DND-41 (cell line): ENCODE measurements at regions not wholly inside any gene's neighbourhood (a gene's known extent, or its start where the extent isn't known, plus 50 kb on each side); places are given as distances from the start of the nearest gene placed in this dataset.

Experiments used
- ATAC-seq: fragments of 200-7000 bp; cut with Tn5 transposase; 3 replicates; pipeline ENCODE4 v1.9.1; 2021; ENCODE audit warnings: low read depth; ENCODE audit not compliant: insufficient read depth
- DNase-seq: peaks from one replicate; pipeline ENCODE4 v3.0.0-alpha.2; 2020
- H2AFZ ChIP-seq: 2 replicates; pipeline ENCODE4 v1.6.0; 2012; ENCODE audit warnings: low read depth, low read length
- H3K27ac ChIP-seq: 2 replicates; pipeline ENCODE4 v1.5.1; 2012; ENCODE audit warnings: low read length, inconsistent platforms
- H3K27me3 ChIP-seq: fragments of 200-600 bp; sonication (generic); 2 replicates; pipeline ENCODE4 v1.6.0; 2012; ENCODE audit warnings: low read length, mild to moderate bottlenecking, inconsistent platforms; ENCODE audit not compliant: insufficient read depth, poor library complexity
- H3K36me3 ChIP-seq: 2 replicates; pipeline ENCODE4 v1.5.1; 2012; ENCODE audit warnings: low read length, inconsistent platforms; ENCODE audit not compliant: insufficient read depth
- H3K4me1 ChIP-seq: 2 replicates; pipeline ENCODE4 v1.5.1; 2012; ENCODE audit warnings: mild to moderate bottlenecking, low read length; ENCODE audit not compliant: insufficient read depth
- H3K4me2 ChIP-seq: 2 replicates; pipeline ENCODE4 v1.6.0; 2012; ENCODE audit warnings: mild to moderate bottlenecking, moderate library complexity, low read length, inconsistent platforms; ENCODE audit not compliant: insufficient read depth
- H3K4me3 ChIP-seq, 2 experiments: fragments of 200-600 bp in 1 of 2; shearing (Covaris generic) in 1 of 2; 2 replicates each; pipeline ENCODE4 v1.5.1; 2012 to 2016; ENCODE audit warnings: inconsistent platforms in 2 of 2, low read length in 2 of 2, mild to moderate bottlenecking in 2 of 2, low read depth in 1 of 2, moderate library complexity in 1 of 2
- H3K79me2 ChIP-seq: 2 replicates; pipeline ENCODE4 v1.6.0; 2012; ENCODE audit warnings: low read length, inconsistent platforms; ENCODE audit not compliant: insufficient read depth
- H3K9ac ChIP-seq: 2 replicates; pipeline ENCODE4 v1.6.0; 2012; ENCODE audit warnings: low read depth, mild to moderate bottlenecking, inconsistent platforms, low read length, moderate library complexity
- H3K9me3 ChIP-seq: 2 replicates; pipeline ENCODE4 v1.5.1; 2012; ENCODE audit warnings: low read length, moderate library complexity, mild to moderate bottlenecking, inconsistent platforms; ENCODE audit not compliant: insufficient read depth, severe bottlenecking
- H4K20me1 ChIP-seq: 2 replicates; pipeline ENCODE4 v1.6.0; 2012; ENCODE audit warnings: low read length; ENCODE audit not compliant: insufficient read depth
- EZH2 ChIP-seq: IDR thresholded peaks from 3 replicates; pipeline ENCODE4 v1.6.1; 2012; ENCODE audit warnings: borderline replicate concordance, low read depth, mild to moderate bottlenecking, moderate library complexity, low read length, inconsistent platforms; ENCODE audit not compliant: severe bottlenecking
- TF ChIP-seq, protein P1 (sequence below): IDR thresholded peaks from 2 replicates; pipeline ENCODE4 v1.5.1; 2012; ENCODE audit warnings: borderline replicate concordance, low read length, moderate library complexity, mild to moderate bottlenecking; ENCODE audit not compliant: poor library complexity, severe bottlenecking; ENCODE audit errors: extremely low read depth

- Histone ChIP-seq H2AFZ (no peak overlapping the region), H4K20me1 (no peaks in the 10 kb centered on the region), H3K9ac (no peak overlapping the region), H3K27me3 (peaks cover 8% of the 10 kb centered on the region), H3K4me3 (no peak overlapping the region), H3K79me2 (no peaks in the 10 kb centered on the region), H3K4me2 (no peak overlapping the region), H3K27ac (no peak overlapping the region), H3K9me3 (no peaks in the 10 kb centered on the region), H3K36me3 (no peaks in the 10 kb centered on the region), H3K4me1 (peaks cover 18% of the 10 kb centered on the region)
- ATAC-seq (no peak), DNase-seq (no peak)
- TF ChIP-seq, protein P1, sequence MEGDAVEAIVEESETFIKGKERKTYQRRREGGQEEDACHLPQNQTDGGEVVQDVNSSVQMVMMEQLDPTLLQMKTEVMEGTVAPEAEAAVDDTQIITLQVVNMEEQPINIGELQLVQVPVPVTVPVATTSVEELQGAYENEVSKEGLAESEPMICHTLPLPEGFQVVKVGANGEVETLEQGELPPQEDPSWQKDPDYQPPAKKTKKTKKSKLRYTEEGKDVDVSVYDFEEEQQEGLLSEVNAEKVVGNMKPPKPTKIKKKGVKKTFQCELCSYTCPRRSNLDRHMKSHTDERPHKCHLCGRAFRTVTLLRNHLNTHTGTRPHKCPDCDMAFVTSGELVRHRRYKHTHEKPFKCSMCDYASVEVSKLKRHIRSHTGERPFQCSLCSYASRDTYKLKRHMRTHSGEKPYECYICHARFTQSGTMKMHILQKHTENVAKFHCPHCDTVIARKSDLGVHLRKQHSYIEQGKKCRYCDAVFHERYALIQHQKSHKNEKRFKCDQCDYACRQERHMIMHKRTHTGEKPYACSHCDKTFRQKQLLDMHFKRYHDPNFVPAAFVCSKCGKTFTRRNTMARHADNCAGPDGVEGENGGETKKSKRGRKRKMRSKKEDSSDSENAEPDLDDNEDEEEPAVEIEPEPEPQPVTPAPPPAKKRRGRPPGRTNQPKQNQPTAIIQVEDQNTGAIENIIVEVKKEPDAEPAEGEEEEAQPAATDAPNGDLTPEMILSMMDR: no peak
- TF ChIP-seq EZH2: no peak
Measured at GRCh38 chr17:77526259-77526711, 385.5 kb downstream of the SEC14L1 start.

DNA sequence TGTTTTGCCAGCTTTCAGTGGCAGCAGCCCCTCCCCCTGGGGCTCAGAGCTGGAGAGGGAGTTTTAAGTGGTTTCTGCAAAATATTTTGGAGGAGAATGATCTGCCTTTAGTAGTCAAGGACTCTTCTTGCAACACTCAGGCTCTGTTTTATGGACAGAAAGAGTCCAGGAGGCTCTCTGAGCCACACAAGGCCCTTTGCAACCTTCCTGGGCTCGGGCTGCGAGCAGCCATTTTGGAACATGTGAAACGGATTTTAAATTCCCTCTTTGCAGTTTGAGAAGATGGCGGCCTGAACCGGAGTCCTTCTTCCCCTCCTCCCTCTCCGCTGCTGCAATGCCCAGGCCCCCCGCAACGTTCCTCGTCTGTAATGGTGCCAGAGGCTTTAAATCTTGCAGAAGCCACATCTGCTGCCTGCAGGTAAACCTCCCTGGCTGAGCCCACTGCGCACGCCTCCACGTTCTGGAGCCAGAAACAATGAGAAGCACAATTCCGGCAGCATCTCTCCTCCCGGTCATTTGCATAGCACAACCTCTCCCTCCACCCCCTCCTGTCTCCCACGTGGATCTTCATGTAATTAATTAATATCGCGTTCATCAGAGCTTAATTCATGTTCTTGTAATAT is 386.1 kb downstream of the SEC14L1 start:
- no peak for DNase-seq
- TF ChIP-seq, protein P1: no peak
- TF ChIP-seq EZH2: no peak
- H3K4me1 ChIP-seq: peaks cover 18% of the 10 kb centered on the region
- no peak overlapping the region for H3K4me2 ChIP-seq
- no peaks in the 10 kb centered on the region for H3K36me3 ChIP-seq
- H2AFZ ChIP-seq: no peak overlapping the region
- no peak overlapping the region for H3K27ac ChIP-seq
- H3K9ac ChIP-seq: no peak overlapping the region
- no peak overlapping the region for H3K4me3 ChIP-seq
- no peaks in the 10 kb centered on the region for H3K79me2 ChIP-seq
- no peak for ATAC-seq
- no peaks in the 10 kb centered on the region for H4K20me1 ChIP-seq
- H3K9me3 ChIP-seq: no peaks in the 10 kb centered on the region
- H3K27me3 ChIP-seq: peaks cover 8% of the 10 kb centered on the region

DNA sequence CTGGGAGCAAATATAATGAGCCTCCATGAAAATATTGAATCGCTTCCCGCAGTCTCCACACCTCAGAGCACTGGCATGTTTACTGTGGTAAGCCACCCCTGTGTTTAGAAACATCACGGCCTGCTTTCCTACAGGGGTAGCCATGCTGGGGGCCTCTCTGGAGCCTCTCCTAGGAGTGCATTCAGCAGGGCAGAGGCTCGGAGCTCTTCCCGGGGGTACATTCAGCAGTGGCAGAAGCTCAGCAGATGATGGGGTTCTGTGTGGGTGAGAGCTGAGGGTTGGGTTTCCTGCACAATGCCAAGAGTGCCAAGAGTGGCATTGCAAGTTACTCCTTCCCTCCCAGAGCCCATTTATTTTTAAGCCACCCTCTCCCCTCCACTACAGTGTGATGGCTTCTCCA is 386.6 kb downstream of the SEC14L1 start:
- ATAC-seq: no peak
- TF ChIP-seq EZH2: no peak
- TF ChIP-seq, protein P1: no peak
- no peaks in the 10 kb centered on the region for H4K20me1 ChIP-seq
- no peaks in the 10 kb centered on the region for H3K79me2 ChIP-seq
- no peak overlapping the region for H3K27ac ChIP-seq
- no peak overlapping the region for H3K9ac ChIP-seq
- H3K9me3 ChIP-seq: no peaks in the 10 kb centered on the region
- no peak overlapping the region for H3K4me3 ChIP-seq
- peaks cover 8% of the 10 kb centered on the region for H3K27me3 ChIP-seq
- no peak for DNase-seq
- no peak overlapping the region for H3K4me2 ChIP-seq
- no peaks in the 10 kb centered on the region for H3K36me3 ChIP-seq
- H3K4me1 ChIP-seq: peaks cover 18% of the 10 kb centered on the region
- H2AFZ ChIP-seq: no peak overlapping the region
